Transverse colon (tissue), 4 donors: ENCODE measurements at regions not wholly inside any gene's neighbourhood (a gene's known extent, or its start where the extent isn't known, plus 50 kb on each side); places are given as distances from the start of the nearest gene placed in this dataset.

ENCODE experiments used
- CTCF ChIP-seq, 5 experiments: fragments of 200-600 bp in 3 of 5; fragments of 450-650 bp in 2 of 5; sonication (generic) in 3 of 5; IDR thresholded peaks; 1 replicate in 2 of 5; 2 replicates in 3 of 5; pipeline ENCODE4 v1.5.1; 2016 to 2017; ENCODE audit warnings: antibody characterized with exemption in 5 of 5, inconsistent platforms in 3 of 5, mild to moderate bottlenecking in 2 of 5, moderate library complexity in 1 of 5
- POLR2A ChIP-seq: fragments of 450-650 bp; IDR thresholded peaks from one replicate; pipeline ENCODE4 v1.6.1; 2016; ENCODE audit warnings: antibody characterized with exemption, mild to moderate bottlenecking, moderate library complexity
- POLR2AphosphoS5 ChIP-seq, 3 donors: sonication (generic); formaldehyde crosslinking; IDR thresholded peaks; one replicate each; pipeline ENCODE4 v1.6.1; 2016; ENCODE audit warnings: antibody characterized with exemption in 3 of 3

GRCh38 chr2:16049406-16049805 is 109.1 kb downstream of the MYCN start:
- no peak for TF ChIP-seq POLR2A
- TF ChIP-seq CTCF (IDR thresholded peaks at IDR 0.05), result no peak
- TF ChIP-seq POLR2AphosphoS5 (IDR thresholded peaks at IDR 0.05), result no peak
